ENCODE measurements at regions not wholly inside any gene's neighbourhood (a gene's known extent, or its start where the extent isn't known, plus 50 kb on each side); places are given as distances from the start of the nearest gene placed in this dataset.

- DNase-seq: no peak
- no peak for TF ChIP-seq GATA1 (IDR thresholded peaks at IDR 0.05; ENCODE audit: low read depth, low read length)
- no peak for TF ChIP-seq POLR2A (IDR thresholded peaks at IDR 0.05; ENCODE audit: low read length)
Measured at GRCh38 chr5:91436241-91436640, 53.1 kb upstream of the ARRDC3 start.

- no peak for DNase-seq
- TF ChIP-seq GATA1 (IDR thresholded peaks at IDR 0.05; ENCODE audit: low read depth, low read length): no peak
- TF ChIP-seq POLR2A (IDR thresholded peaks at IDR 0.05; ENCODE audit: low read length): no peak
Measured at GRCh38 chr5:91434348-91434747, 51.2 kb upstream of the ARRDC3 start.

- DNase-seq: no peak
- no peak for TF ChIP-seq POLR2A (IDR thresholded peaks at IDR 0.05; ENCODE audit: low read length)
- TF ChIP-seq GATA1 (IDR thresholded peaks at IDR 0.05; ENCODE audit: low read depth, low read length): no peak
Measured at GRCh38 chr5:91433861-91434260, 50.7 kb upstream of the ARRDC3 start.
